ENCODE measurements at regions not wholly inside any gene's neighbourhood (a gene's known extent, or its start where the extent isn't known, plus 50 kb on each side); places are given as distances from the start of the nearest gene placed in this dataset.

DNA sequence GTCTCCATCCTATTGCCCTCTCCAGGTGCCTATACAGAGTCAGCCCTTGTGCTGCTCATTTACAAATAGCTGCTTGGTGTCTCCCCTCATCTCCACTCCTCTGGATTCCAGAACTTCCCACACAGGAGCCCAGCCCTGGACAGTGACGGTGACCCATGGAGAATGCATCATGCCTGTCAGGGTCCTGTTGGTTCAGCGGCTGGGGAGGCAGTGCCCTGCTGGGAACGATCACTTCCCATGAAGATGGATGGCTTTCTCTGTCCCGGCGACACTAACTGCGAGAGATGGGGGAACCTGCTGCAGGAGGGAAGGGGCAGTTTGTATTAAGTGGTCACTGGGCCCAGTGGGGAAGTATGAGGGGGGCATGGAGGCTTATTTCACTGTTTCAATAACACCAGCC is 395.0 kb upstream of the TBX3 start:
- TF ChIP-seq, protein P1, sequence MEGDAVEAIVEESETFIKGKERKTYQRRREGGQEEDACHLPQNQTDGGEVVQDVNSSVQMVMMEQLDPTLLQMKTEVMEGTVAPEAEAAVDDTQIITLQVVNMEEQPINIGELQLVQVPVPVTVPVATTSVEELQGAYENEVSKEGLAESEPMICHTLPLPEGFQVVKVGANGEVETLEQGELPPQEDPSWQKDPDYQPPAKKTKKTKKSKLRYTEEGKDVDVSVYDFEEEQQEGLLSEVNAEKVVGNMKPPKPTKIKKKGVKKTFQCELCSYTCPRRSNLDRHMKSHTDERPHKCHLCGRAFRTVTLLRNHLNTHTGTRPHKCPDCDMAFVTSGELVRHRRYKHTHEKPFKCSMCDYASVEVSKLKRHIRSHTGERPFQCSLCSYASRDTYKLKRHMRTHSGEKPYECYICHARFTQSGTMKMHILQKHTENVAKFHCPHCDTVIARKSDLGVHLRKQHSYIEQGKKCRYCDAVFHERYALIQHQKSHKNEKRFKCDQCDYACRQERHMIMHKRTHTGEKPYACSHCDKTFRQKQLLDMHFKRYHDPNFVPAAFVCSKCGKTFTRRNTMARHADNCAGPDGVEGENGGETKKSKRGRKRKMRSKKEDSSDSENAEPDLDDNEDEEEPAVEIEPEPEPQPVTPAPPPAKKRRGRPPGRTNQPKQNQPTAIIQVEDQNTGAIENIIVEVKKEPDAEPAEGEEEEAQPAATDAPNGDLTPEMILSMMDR (IDR thresholded peaks at IDR 0.05; ENCODE audit: low read depth, low read length), result no peak

DNA sequence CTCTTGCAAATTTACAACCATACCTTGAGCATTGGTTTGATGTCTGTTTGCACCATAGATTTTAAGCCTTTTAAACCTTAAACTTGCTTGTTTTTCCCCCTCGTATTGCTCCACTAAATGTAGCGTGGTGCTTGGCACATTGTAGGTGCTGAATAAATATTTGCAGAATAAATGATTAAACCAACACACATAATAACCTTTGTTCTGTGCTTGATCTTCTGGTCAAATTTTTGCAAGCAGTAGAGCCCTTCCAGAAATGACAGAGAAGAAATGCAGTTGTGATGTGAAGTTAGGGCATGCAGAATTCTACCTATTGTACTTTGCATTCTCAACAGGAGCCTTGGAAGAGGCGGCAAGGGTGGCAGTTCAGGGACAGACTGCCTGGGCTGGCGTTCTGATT is 394.4 kb upstream of the TBX3 start:
- DNase-seq (ENCODE audit: low read depth, low spot score), result no peak
- in situ Hi-C loops (cut with HindIII; ENCODE audit: low sequenced_read_pairs), result no loop called here
- TF ChIP-seq, protein P1 (IDR thresholded peaks at IDR 0.05; ENCODE audit: low read depth, low read length), result no peak
- H3K4me3 ChIP-seq (ENCODE audit: low read depth, low read length), result no peak overlapping the region

More for the DNA sequence above, 395.0 kb upstream of the TBX3 start:
- in situ Hi-C loops (cut with HindIII; ENCODE audit: low sequenced_read_pairs), result no loop called here
- H3K4me3 ChIP-seq (ENCODE audit: low read depth, low read length), result no peak overlapping the region
- no peak for DNase-seq (ENCODE audit: low read depth, low spot score)

DNA sequence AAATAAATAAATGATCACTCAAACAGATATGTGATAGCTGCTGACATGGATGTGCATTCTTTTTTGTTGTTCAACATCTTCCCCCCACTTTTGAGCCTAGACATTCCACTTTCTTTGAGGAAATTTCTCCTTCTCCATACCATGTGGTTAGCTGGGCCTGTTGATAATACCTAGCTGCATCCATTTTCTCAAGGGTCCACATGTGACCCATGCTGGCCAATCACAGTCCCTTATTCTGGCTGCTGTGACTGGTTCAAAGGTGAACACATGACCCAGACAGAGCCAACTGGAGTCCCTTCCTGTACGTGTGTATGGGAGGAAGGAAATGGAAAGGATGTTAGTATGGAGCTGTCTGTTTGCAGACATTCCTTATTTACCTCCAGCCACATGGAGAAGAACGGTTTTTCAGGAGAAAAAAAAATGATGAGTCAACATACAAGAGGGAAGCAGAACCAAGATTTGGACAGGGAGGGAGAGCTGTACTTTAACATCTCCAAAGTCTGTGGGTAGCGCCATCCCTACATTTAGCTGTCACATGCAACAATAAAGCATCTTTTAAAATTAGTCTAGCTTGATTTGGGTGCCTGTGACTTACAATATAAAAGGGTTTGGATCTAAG is 391.7 kb upstream of the TBX3 start:
- H3K4me3 ChIP-seq (ENCODE audit: low read depth, low read length), result no peak overlapping the region
- TF ChIP-seq, protein P1 (IDR thresholded peaks at IDR 0.05; ENCODE audit: low read depth, low read length), result no peak
- DNase-seq (ENCODE audit: low read depth, low spot score), result no peak
- in situ Hi-C loops (cut with HindIII; ENCODE audit: low sequenced_read_pairs), result no loop called here

DNA sequence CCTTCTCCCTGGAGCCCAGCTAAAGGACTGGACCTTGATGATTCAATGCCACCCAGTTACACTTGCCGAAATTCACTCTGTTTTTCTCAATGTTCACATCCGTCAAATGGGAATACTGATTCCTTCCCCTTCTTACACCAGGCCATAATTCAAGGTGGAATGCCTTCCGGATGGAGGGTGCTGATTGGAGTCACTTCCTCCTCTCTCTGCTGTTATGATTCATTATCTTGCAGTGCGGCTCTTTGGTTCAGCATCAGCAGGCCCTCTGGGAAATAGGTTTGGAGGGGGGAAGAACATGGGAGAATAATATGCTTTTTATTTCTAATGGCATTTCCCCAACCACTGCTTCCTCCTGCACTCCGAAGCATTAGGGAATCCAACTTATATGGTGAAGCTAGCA is 390.6 kb upstream of the TBX3 start:
- no peak for DNase-seq (ENCODE audit: low read depth, low spot score)
- in situ Hi-C loops (cut with HindIII; ENCODE audit: low sequenced_read_pairs), result no loop called here
- H3K4me3 ChIP-seq (ENCODE audit: low read depth, low read length), result no peak overlapping the region
- TF ChIP-seq, protein P1 (IDR thresholded peaks at IDR 0.05; ENCODE audit: low read depth, low read length), result no peak

DNA sequence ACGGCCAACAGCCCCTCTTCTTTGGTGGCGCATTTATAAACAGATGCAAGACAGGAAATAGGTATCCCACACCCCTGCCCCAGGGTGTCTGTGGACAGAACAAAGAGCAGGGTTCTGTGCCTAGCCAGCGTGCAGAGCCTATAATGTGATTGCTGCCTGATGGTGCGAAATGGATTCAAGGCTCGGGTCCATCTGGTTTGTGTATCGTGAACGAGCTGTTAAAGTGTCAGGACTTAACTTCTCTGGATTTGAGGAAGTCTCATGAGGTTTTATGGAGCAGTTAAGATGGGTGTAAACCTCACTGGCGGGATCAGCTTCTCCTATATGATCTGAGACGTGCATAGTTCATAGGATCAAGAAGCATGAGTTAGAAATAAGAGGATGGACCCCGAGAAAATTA is 388.7 kb upstream of the TBX3 start:
- TF ChIP-seq, protein P1 (IDR thresholded peaks at IDR 0.05; ENCODE audit: low read depth, low read length), result no peak
- no peak overlapping the region for H3K4me3 ChIP-seq (ENCODE audit: low read depth, low read length)
- in situ Hi-C loops (cut with HindIII; ENCODE audit: low sequenced_read_pairs), result no loop called here
- DNase-seq (ENCODE audit: low read depth, low spot score), result no peak

DNA sequence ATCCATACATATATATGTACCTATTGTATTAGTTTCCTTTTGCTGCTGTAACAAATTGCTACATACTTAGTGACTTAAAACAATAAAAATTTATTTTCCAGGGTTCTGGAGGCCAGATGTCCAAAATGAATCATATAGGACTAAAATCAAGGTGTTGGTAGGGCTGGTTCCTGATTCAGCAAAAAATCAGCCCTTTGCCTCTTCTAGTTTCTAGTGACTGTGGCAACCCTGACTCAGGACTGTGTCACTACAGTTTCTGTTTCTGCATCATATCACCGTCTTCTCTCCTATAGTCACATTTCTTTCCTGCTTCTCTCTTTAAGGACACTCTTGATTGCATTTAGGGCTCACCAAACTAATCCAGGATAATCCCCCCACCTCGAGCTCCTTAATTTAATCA is 386.3 kb upstream of the TBX3 start:
- H3K4me3 ChIP-seq (ENCODE audit: low read depth, low read length), result no peak overlapping the region
- TF ChIP-seq, protein P1 (IDR thresholded peaks at IDR 0.05; ENCODE audit: low read depth, low read length), result no peak
- DNase-seq (ENCODE audit: low read depth, low spot score), result no peak
- in situ Hi-C loops (cut with HindIII; ENCODE audit: low sequenced_read_pairs), result no loop called here

All from astrocyte of the spinal cord (primary cell).